ENCODE measurements at regions not wholly inside any gene's neighbourhood (a gene's known extent, or its start where the extent isn't known, plus 50 kb on each side); places are given as distances from the start of the nearest gene placed in this dataset.

- no peak for TF ChIP-seq IRF1 (CRISPR knock-in tag; IDR thresholded peaks at IDR 0.05)
- TF ChIP-seq NR1H2 (CRISPR knock-in tag; IDR thresholded peaks at IDR 0.05), result no peak
- no peak for TF ChIP-seq RORB (CRISPR knock-in tag; IDR thresholded peaks at IDR 0.05)
- TF ChIP-seq ZNF671 (CRISPR knock-in tag; IDR thresholded peaks at IDR 0.05), result no peak
- no peak for TF ChIP-seq NFYB (CRISPR knock-in tag; conservative IDR thresholded peaks at IDR 0.05; ENCODE audit: low read depth)
- no peak for TF ChIP-seq ZNF317 (CRISPR knock-in tag; IDR thresholded peaks at IDR 0.05; ENCODE audit: borderline replicate concordance, low read depth)
- no peak for TF ChIP-seq MLX (CRISPR knock-in tag; IDR thresholded peaks at IDR 0.05)
- no peak for TF ChIP-seq ESRRA (CRISPR knock-in tag; IDR thresholded peaks at IDR 0.05; ENCODE audit: borderline replicate concordance)
- TF ChIP-seq TEAD4 (CRISPR knock-in tag; IDR thresholded peaks at IDR 0.05), result no peak
- TF ChIP-seq SP1 (CRISPR knock-in tag; conservative IDR thresholded peaks at IDR 0.05), result no peak
- no peak for TF ChIP-seq ATF6 (CRISPR knock-in tag; IDR thresholded peaks at IDR 0.05)
These were observed 493.1 kb downstream of the ANKRD50 start (continued) for GRCh38 chr4:124219389-124219788.

GRCh38 chr4:124224256-124224655 is 488.3 kb downstream of the ANKRD50 start:
- ChIA-PET POLR2A (no interaction called here), CTCF (no interaction called here)
- ATAC-seq (no peak), DNase-seq (ENCODE audit: low spot score) (no peak)
- no peak overlapping the region for H3K27ac Mint-ChIP-seq
- no peaks in the 10 kb centered on the region for H3K36me3 Mint-ChIP-seq
- peaks cover 4% of the 10 kb centered on the region for H3K9me3 Mint-ChIP-seq
- H3K27me3 Mint-ChIP-seq (ENCODE audit: low read depth), result no peaks in the 10 kb centered on the region; the same call in 1 of the 2 replicates
- H3K4me3 Mint-ChIP-seq, result no peak overlapping the region
- no peaks in the 10 kb centered on the region for H3K4me1 Mint-ChIP-seq
- TF ChIP-seq IRF2 (CRISPR knock-in tag; IDR thresholded peaks at IDR 0.05; ENCODE audit: borderline replicate concordance, low read depth) (no peak), ATF2 (CRISPR knock-in tag; IDR thresholded peaks at IDR 0.05; ENCODE audit: borderline replicate concordance, low read depth) (no peak), ZNF425 (CRISPR knock-in tag; conservative IDR thresholded peaks at IDR 0.05) (no peak), CREB1 (CRISPR knock-in tag; IDR thresholded peaks at IDR 0.05) (no peak), IRF1 (CRISPR knock-in tag; IDR thresholded peaks at IDR 0.05) (no peak), TCF7 (CRISPR knock-in tag; IDR thresholded peaks at IDR 0.05; ENCODE audit: low read depth) (no peak), NFATC4 (CRISPR knock-in tag; IDR thresholded peaks at IDR 0.05) (no peak), ZNF219 (CRISPR knock-in tag; IDR thresholded peaks at IDR 0.05; ENCODE audit: borderline replicate concordance) (no peak), FOXP4 (CRISPR knock-in tag; IDR thresholded peaks at IDR 0.05) (no peak), ZSCAN18 (CRISPR knock-in tag; IDR thresholded peaks at IDR 0.05) (no peak), ZNF532 (CRISPR knock-in tag; IDR thresholded peaks at IDR 0.05; ENCODE audit: borderline replicate concordance) (no peak)

Measured in WTC11 (cell line).